Neural cell (in vitro differentiated cells): ENCODE measurements at regions not wholly inside any gene's neighbourhood (a gene's known extent, or its start where the extent isn't known, plus 50 kb on each side); places are given as distances from the start of the nearest gene placed in this dataset.

ENCODE experiments used
- CTCF ChIP-seq: fragments of 450-650 bp; IDR thresholded peaks from 2 replicates; pipeline ENCODE4 v1.5.1; 2014; ENCODE audit warnings: antibody characterized with exemption, mild to moderate bottlenecking, moderate library complexity; ENCODE audit not compliant: poor library complexity, severe bottlenecking
- EP300 ChIP-seq: fragments of 450-650 bp; conservative IDR thresholded peaks from 2 replicates; pipeline ENCODE4 v1.6.1; 2014; ENCODE audit warnings: antibody characterized with exemption, mild to moderate bottlenecking, moderate library complexity; ENCODE audit not compliant: poor library complexity, severe bottlenecking
- EZH2 ChIP-seq: fragments of 200-600, 300-800 bp; shearing (Covaris generic), sonication (generic); IDR thresholded peaks from 2 replicates; pipeline ENCODE4 v1.6.1; 2014; ENCODE audit warnings: antibody characterized with exemption, low read length, borderline replicate concordance, mild to moderate bottlenecking; ENCODE audit not compliant: insufficient read depth, poor library complexity, severe bottlenecking
- POLR2AphosphoS5 ChIP-seq: IDR thresholded peaks from 2 replicates; pipeline ENCODE4 v1.6.1; 2012
- RAD21 ChIP-seq: fragments of 450-650 bp; conservative IDR thresholded peaks from 2 replicates; pipeline ENCODE4 v1.6.1; 2014; ENCODE audit warnings: antibody characterized with exemption, mild to moderate bottlenecking, moderate library complexity

GRCh38 chr4:115803825-115804224, 690.4 kb upstream of the NDST4 start:
- TF ChIP-seq EP300 (no peak), CTCF (no peak), POLR2AphosphoS5 (no peak), EZH2 (no peak), RAD21 (no peak)
